Uterus (tissue), 2 donors: ENCODE measurements at regions not wholly inside any gene's neighbourhood (a gene's known extent, or its start where the extent isn't known, plus 50 kb on each side); places are given as distances from the start of the nearest gene placed in this dataset.

ENCODE experiments used
- POLR2A ChIP-seq, 2 donors: fragments of 450-650 bp; IDR thresholded peaks; one replicate each; pipeline ENCODE4 v1.6.1; 2016; ENCODE audit warnings: antibody characterized with exemption in 2 of 2, mild to moderate bottlenecking in 1 of 2, moderate library complexity in 1 of 2
- TF ChIP-seq, protein P1 (sequence below), 4 experiments: fragments of 200-600 bp in 2 of 4; fragments of 450-650 bp in 2 of 4; sonication (generic) in 2 of 4; IDR thresholded peaks; one replicate each; pipeline ENCODE4 v1.5.1; 2016 to 2019; ENCODE audit warnings: antibody characterized with exemption in 4 of 4, mild to moderate bottlenecking in 2 of 4, moderate library complexity in 1 of 4

DNA sequence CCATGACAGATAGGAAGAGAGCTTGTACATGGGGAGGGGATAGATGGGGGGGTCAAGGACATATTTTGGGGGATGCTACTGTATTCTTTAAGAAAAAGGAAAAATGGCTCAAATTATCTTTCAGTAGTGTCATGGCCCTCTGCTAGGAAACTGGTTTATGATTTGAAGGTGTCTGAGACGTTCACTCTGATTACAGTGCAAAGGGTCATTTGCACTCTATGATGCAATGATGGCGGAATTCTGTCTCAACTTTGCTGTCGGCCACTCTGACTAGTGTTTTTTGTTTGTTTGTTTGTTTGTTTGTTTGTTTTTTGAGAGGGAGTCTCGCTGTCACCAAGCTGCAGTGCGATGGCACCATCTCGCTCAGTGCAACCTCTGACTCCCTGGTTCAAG, 180.0 kb downstream of the SOX4 start:
- TF ChIP-seq POLR2A (IDR thresholded peaks at IDR 0.05): no peak
- TF ChIP-seq, protein P1, sequence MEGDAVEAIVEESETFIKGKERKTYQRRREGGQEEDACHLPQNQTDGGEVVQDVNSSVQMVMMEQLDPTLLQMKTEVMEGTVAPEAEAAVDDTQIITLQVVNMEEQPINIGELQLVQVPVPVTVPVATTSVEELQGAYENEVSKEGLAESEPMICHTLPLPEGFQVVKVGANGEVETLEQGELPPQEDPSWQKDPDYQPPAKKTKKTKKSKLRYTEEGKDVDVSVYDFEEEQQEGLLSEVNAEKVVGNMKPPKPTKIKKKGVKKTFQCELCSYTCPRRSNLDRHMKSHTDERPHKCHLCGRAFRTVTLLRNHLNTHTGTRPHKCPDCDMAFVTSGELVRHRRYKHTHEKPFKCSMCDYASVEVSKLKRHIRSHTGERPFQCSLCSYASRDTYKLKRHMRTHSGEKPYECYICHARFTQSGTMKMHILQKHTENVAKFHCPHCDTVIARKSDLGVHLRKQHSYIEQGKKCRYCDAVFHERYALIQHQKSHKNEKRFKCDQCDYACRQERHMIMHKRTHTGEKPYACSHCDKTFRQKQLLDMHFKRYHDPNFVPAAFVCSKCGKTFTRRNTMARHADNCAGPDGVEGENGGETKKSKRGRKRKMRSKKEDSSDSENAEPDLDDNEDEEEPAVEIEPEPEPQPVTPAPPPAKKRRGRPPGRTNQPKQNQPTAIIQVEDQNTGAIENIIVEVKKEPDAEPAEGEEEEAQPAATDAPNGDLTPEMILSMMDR (IDR thresholded peaks at IDR 0.05): no peak
